ENCODE measurements at regions not wholly inside any gene's neighbourhood (a gene's known extent, or its start where the extent isn't known, plus 50 kb on each side); places are given as distances from the start of the nearest gene placed in this dataset.
A peak's percentile ranks its signal among the peaks of the same experiment; 100 is the strongest.
"Not testable (repeated sequence)": the region's sequence is repeated elsewhere in the genome, so short reads cannot be mapped to it uniquely, and the experiment has no call there.

GRCh38 chr15:70376929-70377691 lies 279.4 kb upstream of the TLE3 start:
- peak overlapping the region in 2 of 3 donors; percentile 39 to 46 for H3K4me3 ChIP-seq (ENCODE audit: low read length in 3 of 3)
- peaks cover 2 to 5% (median 3%) of the 10 kb centered on the region in 3 donors for H3K9me3 ChIP-seq (ENCODE audit: control insufficient read depth in 3 of 3, low read length in 3 of 3)
- no peak overlapping the region for H3K27ac ChIP-seq (ENCODE audit: low read depth, low read length)
- H3K4me1 ChIP-seq (ENCODE audit: control insufficient read depth in 3 of 3, insufficient read depth in 3 of 3, low read length in 3 of 3): peaks cover 14 to 22% (median 15%) of the 10 kb centered on the region in 3 donors
- no peaks in the 10 kb centered on the region for H3K36me3 ChIP-seq (ENCODE audit: control insufficient read depth in 3 of 3, insufficient read depth in 3 of 3, low read length in 3 of 3)
- peaks cover 0 to 9% (median 6%) of the 10 kb centered on the region in 3 donors for H3K27me3 ChIP-seq (ENCODE audit: control insufficient read depth in 3 of 3, insufficient read depth in 3 of 3, low read length in 3 of 3)
- peak overlapping the region in 2 of 3 donors; percentile 28 to 58 for H3K9ac ChIP-seq (ENCODE audit: low read depth in 1 of 3, low read length in 3 of 3)

- Histone ChIP-seq H3K36me3 (ENCODE audit: control insufficient read depth in 3 of 3, insufficient read depth in 3 of 3, low read length in 3 of 3) (no peaks in the 10 kb centered on the region), H3K9me3 (ENCODE audit: control insufficient read depth in 3 of 3, low read length in 3 of 3) (no peaks in the 10 kb centered on the region), H3K27me3 (ENCODE audit: control insufficient read depth in 3 of 3, insufficient read depth in 3 of 3, low read length in 3 of 3) (peaks cover 0 to 9% (median 4%) of the 10 kb centered on the region in 3 donors), H3K4me3 (ENCODE audit: low read length in 3 of 3) (peak overlapping the region in 2 of 3 donors; percentile 39 to 46), H3K4me1 (ENCODE audit: control insufficient read depth in 3 of 3, insufficient read depth in 3 of 3, low read length in 3 of 3) (peaks cover 14 to 22% (median 15%) of the 10 kb centered on the region in 3 donors), H3K9ac (ENCODE audit: low read depth in 1 of 3, low read length in 3 of 3) (peak overlapping the region in 2 of 3 donors; percentile 28 to 58), H3K27ac (ENCODE audit: low read depth, low read length) (no peak overlapping the region)
Observed at GRCh38 chr15:70376031-70376928, 278.6 kb upstream of the TLE3 start.

GRCh38 chr15:70375586-70375985 lies 277.9 kb upstream of the TLE3 start:
- H3K27me3 ChIP-seq (ENCODE audit: control insufficient read depth in 3 of 3, insufficient read depth in 3 of 3, low read length in 3 of 3): peaks cover 0 to 9% (median 4%) of the 10 kb centered on the region in 3 donors
- peaks cover 14 to 22% (median 15%) of the 10 kb centered on the region in 3 donors for H3K4me1 ChIP-seq (ENCODE audit: control insufficient read depth in 3 of 3, insufficient read depth in 3 of 3, low read length in 3 of 3)
- no peak overlapping the region for H3K4me3 ChIP-seq (ENCODE audit: low read length in 3 of 3)
- no peak overlapping the region for H3K27ac ChIP-seq (ENCODE audit: low read depth, low read length)
- no peaks in the 10 kb centered on the region for H3K9me3 ChIP-seq (ENCODE audit: control insufficient read depth in 3 of 3, low read length in 3 of 3)
- H3K36me3 ChIP-seq (ENCODE audit: control insufficient read depth in 3 of 3, insufficient read depth in 3 of 3, low read length in 3 of 3): no peaks in the 10 kb centered on the region
- H3K9ac ChIP-seq (ENCODE audit: low read depth in 1 of 3, low read length in 3 of 3): no peak overlapping the region

- no peaks in the 10 kb centered on the region for H3K36me3 ChIP-seq (ENCODE audit: control insufficient read depth in 3 of 3, insufficient read depth in 3 of 3, low read length in 3 of 3)
Observed at GRCh38 chr15:70375006-70375431, 277.3 kb upstream of the TLE3 start.

GRCh38 chr15:70374096-70374495 lies 276.4 kb upstream of the TLE3 start:
- no peak overlapping the region for H3K27ac ChIP-seq (ENCODE audit: low read depth, low read length)
- H3K36me3 ChIP-seq (ENCODE audit: control insufficient read depth in 3 of 3, insufficient read depth in 3 of 3, low read length in 3 of 3): no peaks in the 10 kb centered on the region
- no peak overlapping the region for H3K9ac ChIP-seq (ENCODE audit: low read depth in 1 of 3, low read length in 3 of 3)
- no peak overlapping the region for H3K4me3 ChIP-seq (ENCODE audit: low read length in 3 of 3)
- peaks cover 14 to 22% (median 15%) of the 10 kb centered on the region in 3 donors for H3K4me1 ChIP-seq (ENCODE audit: control insufficient read depth in 3 of 3, insufficient read depth in 3 of 3, low read length in 3 of 3)
- H3K27me3 ChIP-seq (ENCODE audit: control insufficient read depth in 3 of 3, insufficient read depth in 3 of 3, low read length in 3 of 3): peaks cover 0 to 9% (median 4%) of the 10 kb centered on the region in 3 donors
- no peaks in the 10 kb centered on the region for H3K9me3 ChIP-seq (ENCODE audit: control insufficient read depth in 3 of 3, low read length in 3 of 3)

More at GRCh38 chr15:70375006-70375431, 277.3 kb upstream of the TLE3 start:
- H3K4me3 ChIP-seq (ENCODE audit: low read length in 3 of 3): no peak overlapping the region
- no peaks in the 10 kb centered on the region for H3K9me3 ChIP-seq (ENCODE audit: control insufficient read depth in 3 of 3, low read length in 3 of 3)
- H3K4me1 ChIP-seq (ENCODE audit: control insufficient read depth in 3 of 3, insufficient read depth in 3 of 3, low read length in 3 of 3): peaks cover 14 to 22% (median 15%) of the 10 kb centered on the region in 3 donors
- no peak overlapping the region for H3K9ac ChIP-seq (ENCODE audit: low read depth in 1 of 3, low read length in 3 of 3)
- no peak overlapping the region for H3K27ac ChIP-seq (ENCODE audit: low read depth, low read length)
- peaks cover 0 to 9% (median 4%) of the 10 kb centered on the region in 3 donors for H3K27me3 ChIP-seq (ENCODE audit: control insufficient read depth in 3 of 3, insufficient read depth in 3 of 3, low read length in 3 of 3)

GRCh38 chr15:70373439-70373838 lies 275.7 kb upstream of the TLE3 start:
- H3K9ac ChIP-seq (ENCODE audit: low read depth in 1 of 3, low read length in 3 of 3); H3K27me3 ChIP-seq (ENCODE audit: control insufficient read depth in 3 of 3, insufficient read depth in 3 of 3, low read length in 3 of 3); H3K27ac ChIP-seq (ENCODE audit: low read depth, low read length); H3K36me3 ChIP-seq (ENCODE audit: control insufficient read depth in 3 of 3, insufficient read depth in 3 of 3, low read length in 3 of 3); H3K4me3 ChIP-seq (ENCODE audit: low read length in 3 of 3); H3K9me3 ChIP-seq (ENCODE audit: control insufficient read depth in 3 of 3, low read length in 3 of 3): not testable (repeated sequence)
- peaks cover 14 to 22% (median 15%) of the 10 kb centered on the region in 3 donors for H3K4me1 ChIP-seq (ENCODE audit: control insufficient read depth in 3 of 3, insufficient read depth in 3 of 3, low read length in 3 of 3)

GRCh38 chr15:70367913-70368705 lies 270.4 kb upstream of the TLE3 start:
- H3K27me3 ChIP-seq (ENCODE audit: control insufficient read depth in 3 of 3, insufficient read depth in 3 of 3, low read length in 3 of 3); H3K27ac ChIP-seq (ENCODE audit: low read depth, low read length); H3K4me3 ChIP-seq (ENCODE audit: low read length in 3 of 3); H3K36me3 ChIP-seq (ENCODE audit: control insufficient read depth in 3 of 3, insufficient read depth in 3 of 3, low read length in 3 of 3); H3K9ac ChIP-seq (ENCODE audit: low read depth in 1 of 3, low read length in 3 of 3); H3K9me3 ChIP-seq (ENCODE audit: control insufficient read depth in 3 of 3, low read length in 3 of 3); H3K4me1 ChIP-seq (ENCODE audit: control insufficient read depth in 3 of 3, insufficient read depth in 3 of 3, low read length in 3 of 3): not testable (repeated sequence)

- H3K9me3 ChIP-seq (ENCODE audit: control insufficient read depth in 3 of 3, low read length in 3 of 3); H3K9ac ChIP-seq (ENCODE audit: low read depth in 1 of 3, low read length in 3 of 3); H3K4me3 ChIP-seq (ENCODE audit: low read length in 3 of 3); H3K27ac ChIP-seq (ENCODE audit: low read depth, low read length); H3K27me3 ChIP-seq (ENCODE audit: control insufficient read depth in 3 of 3, insufficient read depth in 3 of 3, low read length in 3 of 3); H3K4me1 ChIP-seq (ENCODE audit: control insufficient read depth in 3 of 3, insufficient read depth in 3 of 3, low read length in 3 of 3); H3K36me3 ChIP-seq (ENCODE audit: control insufficient read depth in 3 of 3, insufficient read depth in 3 of 3, low read length in 3 of 3): not testable (repeated sequence)
Observed at GRCh38 chr15:70364023-70364422, 266.3 kb upstream of the TLE3 start.

GRCh38 chr15:70362886-70363285 lies 265.2 kb upstream of the TLE3 start:
- Histone ChIP-seq H3K4me3 (ENCODE audit: low read length in 3 of 3) (no peak overlapping the region), H3K36me3 (ENCODE audit: control insufficient read depth in 3 of 3, insufficient read depth in 3 of 3, low read length in 3 of 3) (no peaks in the 10 kb centered on the region), H3K27me3 (ENCODE audit: control insufficient read depth in 3 of 3, insufficient read depth in 3 of 3, low read length in 3 of 3) (peaks cover 0 to 5% (median 4%) of the 10 kb centered on the region in 3 donors), H3K9ac (ENCODE audit: low read depth in 1 of 3, low read length in 3 of 3) (no peak overlapping the region), H3K27ac (ENCODE audit: low read depth, low read length) (no peak overlapping the region), H3K9me3 (ENCODE audit: control insufficient read depth in 3 of 3, low read length in 3 of 3) (peaks cover 0 to 4% (median 0%) of the 10 kb centered on the region in 3 donors), H3K4me1 (ENCODE audit: control insufficient read depth in 3 of 3, insufficient read depth in 3 of 3, low read length in 3 of 3) (no peaks in the 10 kb centered on the region)

All from skeletal muscle tissue (tissue), 3 donors.